PC-9 (cell line): ENCODE measurements at regions not wholly inside any gene's neighbourhood (a gene's known extent, or its start where the extent isn't known, plus 50 kb on each side); places are given as distances from the start of the nearest gene placed in this dataset.

Experiments used
- CTCF ChIP-seq: fragments of 200-600 bp; sonication (generic); conservative IDR thresholded peaks from 2 replicates; pipeline ENCODE4 v1.6.1; 2017; ENCODE audit warnings: mixed run types, antibody characterized with exemption, mild to moderate bottlenecking, moderate library complexity
- EZH2 ChIP-seq: fragments of 200-600 bp; sonication (generic); IDR thresholded peaks from 2 replicates; pipeline ENCODE4 v1.8.0; 2017; ENCODE audit warnings: antibody characterized with exemption, low read depth

- TF ChIP-seq CTCF (no peak), EZH2 (no peak)
Observed at GRCh38 chr7:84595026-84595425, 400.4 kb upstream of the SEMA3A start.
